IMR-90 (cell line): ENCODE measurements at regions not wholly inside any gene's neighbourhood (a gene's known extent, or its start where the extent isn't known, plus 50 kb on each side); places are given as distances from the start of the nearest gene placed in this dataset.

Source experiments
- ATAC-seq: fragments of 200-7000 bp; cut with Tn5 transposase; 2 replicates; pipeline ENCODE4 v1.9.1; 2020; ENCODE audit warnings: low read depth, mild to moderate bottlenecking, moderate library complexity
- BruUV-seq: library from RNA; stranded (reverse); fragments of 400-500 nt; replicated peaks from 2 replicates; lab custom pipeline; 2021; lab: Mats Ljungman, UMichigan
- CTCF ChIA-PET: fragments of 300-600 bp; formaldehyde crosslinking; extraction: SDS; loops from one replicate; lab custom pipeline; 2021; ENCODE audit warnings: antibody characterized with exemption; lab: Yijun Ruan, JAX
- POLR2A ChIA-PET: fragments of 300-600 bp; sonication (Branson Sonifier 250); formaldehyde crosslinking; loops from one replicate; lab custom pipeline; 2022; ENCODE audit warnings: antibody characterized with exemption; ENCODE audit not compliant: unreplicated experiment; lab: Charles Lee
- DNase-seq: peaks from one replicate; pipeline ENCODE4 v3.0.0; 2013
- H2AFZ ChIP-seq: replicated peaks from 2 replicates; pipeline ENCODE3; 2013; ENCODE audit warnings: low read length, mild to moderate bottlenecking; ENCODE audit not compliant: poor library complexity
- H2AK5ac ChIP-seq: 2 replicates; pipeline ENCODE4 v1.6.1; 2013; ENCODE audit warnings: low read depth, low read length, inconsistent platforms
- H2AK9ac ChIP-seq: replicated peaks from 2 replicates; pipeline ENCODE3; 2013; ENCODE audit warnings: mild to moderate bottlenecking, low read depth, low read length, moderate library complexity; ENCODE audit not compliant: poor library complexity
- H2BK120ac ChIP-seq: 2 replicates; pipeline ENCODE4 v1.6.1; 2013; ENCODE audit warnings: low read depth, low read length, inconsistent platforms
- H2BK15ac ChIP-seq: 3 replicates; pipeline ENCODE4 v1.6.1; 2013; ENCODE audit warnings: low read depth, low read length, inconsistent platforms
- H2BK20ac ChIP-seq: 2 replicates; pipeline ENCODE4 v1.6.1; 2013; ENCODE audit warnings: low read depth, mild to moderate bottlenecking, inconsistent platforms, low read length, moderate library complexity
- H2BK5ac ChIP-seq: 2 replicates; pipeline ENCODE4 v1.6.1; 2013; ENCODE audit warnings: mild to moderate bottlenecking, low read depth, low read length, inconsistent platforms; ENCODE audit not compliant: poor library complexity, severe bottlenecking
- H3K14ac ChIP-seq: replicated peaks from 2 replicates; pipeline ENCODE4 v1.6.1; 2013; ENCODE audit warnings: low read depth, low read length, inconsistent platforms
- H3K18ac ChIP-seq: 2 replicates; pipeline ENCODE4 v1.6.1; 2013; ENCODE audit warnings: low read depth, low read length, control low read depth
- H3K23ac ChIP-seq: 2 replicates; pipeline ENCODE4 v1.6.1; 2013; ENCODE audit warnings: low read depth, low read length, inconsistent platforms
- H3K27ac ChIP-seq: 2 replicates; pipeline ENCODE4 v1.5.1; 2013; ENCODE audit warnings: mild to moderate bottlenecking, control low read depth, low read length; ENCODE audit not compliant: insufficient read depth
- H3K27me3 ChIP-seq: 2 replicates; pipeline ENCODE4 v1.6.1; 2013; ENCODE audit warnings: low read length; ENCODE audit not compliant: control insufficient read depth, insufficient read depth
- H3K36me3 ChIP-seq: 2 replicates; pipeline ENCODE4 v1.6.1; 2013; ENCODE audit warnings: low read length, mixed read lengths; ENCODE audit not compliant: control insufficient read depth, insufficient read depth
- H3K4ac ChIP-seq: 2 replicates; pipeline ENCODE4 v1.6.1; 2013; ENCODE audit warnings: low read depth, low read length, inconsistent platforms
- H3K4me1 ChIP-seq: 2 replicates; pipeline ENCODE4 v1.6.1; 2013; ENCODE audit warnings: low read length, mixed read lengths; ENCODE audit not compliant: control insufficient read depth, insufficient read depth
- H3K4me2 ChIP-seq: 2 replicates; pipeline ENCODE4 v1.6.1; 2013; ENCODE audit warnings: low read depth, mild to moderate bottlenecking, control low read depth, low read length, moderate library complexity
- H3K4me3 ChIP-seq: 2 replicates; pipeline ENCODE4 v1.5.1; 2013; ENCODE audit warnings: low read depth, mild to moderate bottlenecking, control low read depth, low read length, moderate library complexity; ENCODE audit not compliant: insufficient read depth
- H3K56ac ChIP-seq: 2 replicates; pipeline ENCODE4 v1.6.1; 2013; ENCODE audit warnings: low read length, inconsistent platforms; ENCODE audit not compliant: insufficient read depth; ENCODE audit errors: extremely low read depth
- H3K79me1 ChIP-seq, 2 experiments: 2 replicates each; pipeline ENCODE4 v1.6.1; 2013; ENCODE audit warnings: low read length in 2 of 2, inconsistent platforms in 1 of 2, low read depth in 1 of 2
- H3K9ac ChIP-seq: 2 replicates; pipeline ENCODE4 v1.6.1; 2013; ENCODE audit warnings: low read depth, low read length, control low read depth
- H3K9me1 ChIP-seq: 2 replicates; pipeline ENCODE4 v1.6.1; 2013; ENCODE audit warnings: low read length, inconsistent platforms; ENCODE audit not compliant: insufficient read depth
- H3K9me3 ChIP-seq: 2 replicates; pipeline ENCODE4 v1.6.1; 2013; ENCODE audit warnings: low read length; ENCODE audit not compliant: control insufficient read depth, insufficient read depth
- H4K20me1 ChIP-seq: 2 replicates; pipeline ENCODE4 v1.6.1; 2013; ENCODE audit warnings: low read length, inconsistent platforms; ENCODE audit not compliant: insufficient read depth
- H4K5ac ChIP-seq: 2 replicates; pipeline ENCODE4 v1.6.1; 2013; ENCODE audit warnings: mild to moderate bottlenecking, low read depth, low read length, control low read depth
- H4K8ac ChIP-seq, 2 experiments: 2 replicates each; pipeline ENCODE4 v1.6.1; 2013; ENCODE audit warnings: low read depth in 2 of 2, low read length in 2 of 2, control low read depth in 1 of 2, inconsistent platforms in 1 of 2
- H4K91ac ChIP-seq: 2 replicates; pipeline ENCODE4 v1.6.1; 2013; ENCODE audit warnings: low read depth, low read length, inconsistent platforms; ENCODE audit not compliant: insufficient read depth
- CHD1 ChIP-seq: IDR thresholded peaks from 2 replicates; pipeline ENCODE4 v1.6.1; 2012; ENCODE audit warnings: low read depth, low read length, improper control_type of control experiment
- POLR2A ChIP-seq: IDR thresholded peaks from 2 replicates; pipeline ENCODE4 v1.6.1; 2012; ENCODE audit warnings: mild to moderate bottlenecking, low read depth, low read length
- RFX5 ChIP-seq: IDR thresholded peaks from 2 replicates; pipeline ENCODE4 v1.8.0; 2012; ENCODE audit warnings: low read depth, mild to moderate bottlenecking, low read length, moderate library complexity
- WGBS, 2 experiments: methylation state at CpG; one replicate each; pipeline versions ENCODE4 v1.1.5 to v1.1.7; 2013; ENCODE audit warnings: missing lambda C conversion rate in 2 of 2; ENCODE audit not compliant: insufficient read length in 1 of 2; ENCODE audit errors: extremely low coverage in 2 of 2; 5-methylcytosine and 5-hydroxymethylcytosine counted together
- dilution Hi-C: fragments of 300-500 bp; cut with HindIII; formaldehyde crosslinking; loops from one replicate; pipeline ENCODE4 v1.14.3; 2018; ENCODE audit warnings: low sequenced_read_pairs; ENCODE audit not compliant: unreplicated experiment
- in situ Hi-C: fragments of 300-500 bp; cut with MboI; formaldehyde crosslinking; loops from 3 replicates; pipeline ENCODE4 v1.14.3; 2019; ENCODE audit warnings: low sequenced_read_pairs, inconsistent platforms, mixed read lengths
- intact Hi-C: fragments of 100-400 bp; cut with micrococcal nuclease; formaldehyde crosslinking; loops from 2 replicates; pipeline ENCODE4 v1.10.0; 2022

DNA sequence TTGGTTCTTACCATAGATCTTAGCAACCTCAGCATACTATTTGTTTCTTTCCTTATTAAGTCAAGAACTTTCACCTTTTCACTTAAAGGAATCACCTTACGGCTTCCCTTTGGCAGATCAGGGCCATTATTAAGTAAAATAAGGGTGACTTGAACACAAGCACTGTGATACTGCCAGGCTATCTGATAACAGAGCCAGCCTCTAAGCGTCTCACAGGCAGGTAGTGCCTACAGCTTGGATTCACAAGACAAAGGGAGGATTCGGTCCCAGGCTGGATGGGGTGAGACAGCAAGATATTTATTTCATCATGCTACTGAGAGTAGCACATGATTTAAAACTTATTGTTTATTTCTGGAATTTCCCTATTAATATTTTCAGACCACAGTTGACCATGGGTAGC lies 218.6 kb downstream of the FOXO1 start:
- intact Hi-C loops (no loop called here), dilution Hi-C loops (no loop called here), in situ Hi-C loops (no loop called here)
- H3K56ac ChIP-seq = no peak overlapping the region
- no peaks in the 10 kb centered on the region for H3K4me1 ChIP-seq
- H3K4ac ChIP-seq = no peak overlapping the region
- peaks cover 2% of the 10 kb centered on the region; the same call in 1 of the 2 replicates for H3K27me3 ChIP-seq
- H4K91ac ChIP-seq = no peak overlapping the region
- H2BK15ac ChIP-seq = no peak overlapping the region
- no peaks in the 10 kb centered on the region for H4K20me1 ChIP-seq
- no peak for ATAC-seq
- CTCF ChIA-PET = interaction anchor here (0.5 kb wide), 1 partner anchor 271 kb away, joined by 5 read pairs; no protein-coding TSS in a partner anchor
- BruUV-seq = no TSS peak
- no peak overlapping the region for H2AFZ ChIP-seq
- H4K5ac ChIP-seq = no peak overlapping the region
- POLR2A ChIA-PET = no interaction called here
- H3K18ac ChIP-seq = no peak overlapping the region
- H3K4me3 ChIP-seq = no peak overlapping the region
- no peaks in the 10 kb centered on the region for H3K9me1 ChIP-seq
- H4K8ac ChIP-seq = no peak overlapping the region
- H3K4me2 ChIP-seq = no peak overlapping the region
- no peaks in the 10 kb centered on the region for H3K36me3 ChIP-seq
- H2BK20ac ChIP-seq = no peak overlapping the region
- no peak overlapping the region for H3K23ac ChIP-seq
- no peak overlapping the region for H2BK120ac ChIP-seq
- no peak overlapping the region for H2BK5ac ChIP-seq
- H3K9me3 ChIP-seq = no peaks in the 10 kb centered on the region
- H3K79me1 ChIP-seq = no peaks in the 10 kb centered on the region
- WGBS, 2 experiments = no CpG with 5 or more reads among the region's 3 CpGs
- no peak for DNase-seq
- no peak overlapping the region for H2AK5ac ChIP-seq
- H2AK9ac ChIP-seq = no peak overlapping the region
- H3K14ac ChIP-seq = no peak overlapping the region
- TF ChIP-seq RFX5 (no peak), CHD1 (no peak), POLR2A (no peak)
- no peak overlapping the region for H3K27ac ChIP-seq
- H3K9ac ChIP-seq = no peak overlapping the region
